ENCODE measurements at regions not wholly inside any gene's neighbourhood (a gene's known extent, or its start where the extent isn't known, plus 50 kb on each side); places are given as distances from the start of the nearest gene placed in this dataset.
"Not testable (repeated sequence)": the region's sequence is repeated elsewhere in the genome, so short reads cannot be mapped to it uniquely, and the experiment has no call there.

- TF ChIP-seq EP300 (IDR thresholded peaks at IDR 0.05; ENCODE audit: low read depth); CTCF (IDR thresholded peaks at IDR 0.05); POLR2AphosphoS5 (IDR thresholded peaks at IDR 0.05); POLR2A (IDR thresholded peaks at IDR 0.05): not testable (repeated sequence)
These were observed 68.1 kb upstream of the BOD1 start for GRCh38 chr5:173684535-173684934.

Data from transverse colon (tissue), 4 donors.